CD14-positive monocyte (primary cell): ENCODE measurements at regions not wholly inside any gene's neighbourhood (a gene's known extent, or its start where the extent isn't known, plus 50 kb on each side); places are given as distances from the start of the nearest gene placed in this dataset.

ENCODE experiments used
- DNase-seq, 3 donors: peaks; one replicate each; pipeline ENCODE4 v3.0.0-alpha.2; 2011 to 2022
- H2AFZ ChIP-seq: 2 replicates; pipeline ENCODE4 v1.6.0; 2012; ENCODE audit warnings: mild to moderate bottlenecking, low read depth, low read length, inconsistent platforms; ENCODE audit not compliant: insufficient read depth, poor library complexity, severe bottlenecking
- H3K27ac ChIP-seq, 2 donors: 1 replicate in 1 of 2; 2 replicates in 1 of 2; pipeline ENCODE4 v1.5.1; 2012 to 2013; ENCODE audit warnings: low read length in 2 of 2, control low read depth in 1 of 2, inconsistent platforms in 1 of 2, low read depth in 1 of 2, mild to moderate bottlenecking in 1 of 2
- H3K27me3 ChIP-seq, 2 donors: one replicate each; pipeline versions ENCODE4 v1.6.0 to v1.6.1; 2011 to 2013; ENCODE audit warnings: low read length in 2 of 2; ENCODE audit not compliant: control insufficient read depth in 2 of 2, insufficient read depth in 2 of 2
- H3K36me3 ChIP-seq, 2 donors: replicated peaks in 1 of 2; 1 replicate in 1 of 2; 2 replicates in 1 of 2; pipeline versions ENCODE4 v1.5.1 to v1.6.1; 2012 to 2013; ENCODE audit warnings: low read length in 2 of 2, control low read depth in 1 of 2, inconsistent platforms in 1 of 2, mild to moderate bottlenecking in 1 of 2; ENCODE audit not compliant: insufficient read depth in 2 of 2, control insufficient read depth in 1 of 2
- H3K4me1 ChIP-seq, 2 donors: 1 replicate in 1 of 2; 2 replicates in 1 of 2; pipeline versions ENCODE4 v1.5.1 to v1.6.1; 2012 to 2013; ENCODE audit warnings: low read length in 2 of 2, control low read depth in 1 of 2, inconsistent platforms in 1 of 2, mild to moderate bottlenecking in 1 of 2, moderate library complexity in 1 of 2; ENCODE audit not compliant: insufficient read depth in 2 of 2, control insufficient read depth in 1 of 2
- H3K4me2 ChIP-seq: replicated peaks from 2 replicates; pipeline ENCODE3; 2012; ENCODE audit warnings: low read length, moderate library complexity, mild to moderate bottlenecking; ENCODE audit not compliant: poor library complexity, severe bottlenecking; ENCODE audit errors: extremely low read depth
- H3K4me3 ChIP-seq, 3 experiments: fragments of 200-600 bp in 1 of 3; sonication (generic) in 1 of 3; replicated peaks in 1 of 3; 1 replicate in 2 of 3; 2 replicates in 1 of 3; pipeline ENCODE4 v1.5.1; 2011 to 2013; ENCODE audit warnings: low read length in 3 of 3, mild to moderate bottlenecking in 3 of 3, control low read depth in 2 of 3, low read depth in 2 of 3, inconsistent platforms in 1 of 3, moderate library complexity in 1 of 3
- H3K79me2 ChIP-seq: 2 replicates; pipeline ENCODE4 v1.6.0; 2012; ENCODE audit warnings: mild to moderate bottlenecking, control low read depth, inconsistent platforms, low read length, moderate library complexity; ENCODE audit not compliant: insufficient read depth
- H3K9ac ChIP-seq: 2 replicates; pipeline ENCODE4 v1.6.0; 2017; ENCODE audit warnings: low read length, mild to moderate bottlenecking; ENCODE audit not compliant: insufficient read depth, poor library complexity, severe bottlenecking
- H3K9me3 ChIP-seq, 2 donors: replicated peaks in 1 of 2; 1 replicate in 1 of 2; 2 replicates in 1 of 2; pipeline versions ENCODE4 v1.5.1 to v1.6.1; 2012 to 2013; ENCODE audit warnings: low read length in 2 of 2, control low read depth in 1 of 2; ENCODE audit not compliant: control insufficient read depth in 1 of 2, insufficient read depth in 1 of 2
- H4K20me1 ChIP-seq: 2 replicates; pipeline ENCODE4 v1.6.0; 2012; ENCODE audit warnings: mild to moderate bottlenecking, low read length, control low read depth, moderate library complexity; ENCODE audit not compliant: insufficient read depth
- H3K27ac Mint-ChIP-seq, 7 donors: one replicate each; pipeline ENCODE4 v1.8.0; 2020; ENCODE audit warnings: mild to moderate bottlenecking in 7 of 7, mixed read lengths in 7 of 7, moderate library complexity in 6 of 7, inconsistent platforms in 2 of 7
- H3K27me3 Mint-ChIP-seq, 3 donors: one replicate each; pipeline ENCODE4 v1.8.0; 2021 to 2022; ENCODE audit warnings: low read depth in 3 of 3, mild to moderate bottlenecking in 3 of 3, mixed read lengths in 3 of 3, moderate library complexity in 3 of 3, inconsistent platforms in 1 of 3
- H3K36me3 Mint-ChIP-seq, 2 donors: one replicate each; pipeline ENCODE4 v1.8.0; 2020; ENCODE audit warnings: mixed read lengths in 2 of 2, inconsistent platforms in 1 of 2, mild to moderate bottlenecking in 1 of 2
- H3K4me1 Mint-ChIP-seq: one replicate; pipeline ENCODE4 v1.8.0; 2020; ENCODE audit warnings: mild to moderate bottlenecking, mixed read lengths
- H3K4me3 Mint-ChIP-seq, 2 donors: one replicate each; pipeline ENCODE4 v1.8.0; 2020; ENCODE audit warnings: mild to moderate bottlenecking in 2 of 2, mixed read lengths in 2 of 2, moderate library complexity in 1 of 2
- H3K9me3 Mint-ChIP-seq, 7 donors: one replicate each; pipeline ENCODE4 v1.8.0; 2020 to 2022; ENCODE audit warnings: mixed read lengths in 7 of 7, mild to moderate bottlenecking in 6 of 7, moderate library complexity in 6 of 7, inconsistent platforms in 2 of 7
- CTCF ChIP-seq: fragments of 200-600 bp; IDR thresholded peaks from one replicate; pipeline ENCODE4 v1.8.0; 2022; ENCODE audit warnings: antibody characterized with exemption, mild to moderate bottlenecking
- WGBS: methylation state at CpG from one replicate; pipeline ENCODE4 v1.1.5; 2013; ENCODE audit warnings: missing lambda C conversion rate; ENCODE audit not compliant: insufficient coverage; 5-methylcytosine and 5-hydroxymethylcytosine counted together
- intact Hi-C, 2 donors: fragments of 100-400 bp; cut with micrococcal nuclease; formaldehyde crosslinking; loops; one replicate each; pipeline versions ENCODE4 v1.15.0 to v1.15.1; 2023

GRCh38 chr2:52000151-52000855 is 968.4 kb upstream of the NRXN1 start:
- intact Hi-C loops = no loop called here
- peaks cover 0 to 1% (median 0%) of the 10 kb centered on the region in 3 donors for H3K27me3 Mint-ChIP-seq
- 82% methylated on average over 1 of the region's 2 CpGs for WGBS

DNA sequence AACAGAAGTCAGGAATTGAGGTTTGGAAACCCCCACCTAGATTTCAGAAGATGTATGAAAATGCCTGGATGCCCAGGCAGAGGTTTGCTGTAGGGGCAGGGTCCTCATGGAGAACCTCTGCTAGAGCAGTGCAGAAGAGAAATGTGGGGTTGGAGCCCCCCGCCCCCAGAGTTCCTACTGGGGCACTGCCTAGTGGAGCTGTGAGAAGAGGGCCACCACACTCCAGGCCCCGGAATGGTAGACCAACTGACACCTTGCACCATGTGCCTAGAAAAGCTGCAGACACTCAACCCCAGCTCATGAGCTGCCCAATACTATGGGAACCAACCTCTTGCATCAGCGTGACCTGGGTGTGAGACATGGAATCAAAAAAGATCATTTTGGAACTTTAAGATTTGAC is 967.0 kb upstream of the NRXN1 start:
- WGBS = 100% methylated on average over 3 of the region's 3 CpGs
- DNase-seq = no peak
- no peak overlapping the region for H3K9ac ChIP-seq
- no peak for TF ChIP-seq CTCF
- H3K4me1 Mint-ChIP-seq = no peaks in the 10 kb centered on the region
- H3K27ac Mint-ChIP-seq = no peak overlapping the region
- H3K27me3 ChIP-seq = no peaks in the 10 kb centered on the region
- H3K4me3 Mint-ChIP-seq = no peak overlapping the region
- H4K20me1 ChIP-seq = no peaks in the 10 kb centered on the region
- H3K9me3 Mint-ChIP-seq = peaks cover 5 to 7% (median 5%) of the 10 kb centered on the region in 7 donors
- no peak overlapping the region for H3K4me3 ChIP-seq
- no peaks in the 10 kb centered on the region for H3K79me2 ChIP-seq
- intact Hi-C loops = no loop called here
- no peak overlapping the region for H3K27ac ChIP-seq
- H2AFZ ChIP-seq = no peak overlapping the region
- peaks cover 0 to 1% (median 0%) of the 10 kb centered on the region in 3 donors for H3K27me3 Mint-ChIP-seq
- no peak overlapping the region for H3K4me2 ChIP-seq
- no peaks in the 10 kb centered on the region for H3K36me3 Mint-ChIP-seq
- peaks cover 5 to 12% of the 10 kb centered on the region in 2 donors for H3K9me3 ChIP-seq
- H3K4me1 ChIP-seq = no peaks in the 10 kb centered on the region
- no peaks in the 10 kb centered on the region for H3K36me3 ChIP-seq

More at GRCh38 chr2:52000151-52000855, 968.4 kb upstream of the NRXN1 start:
- Histone ChIP-seq H4K20me1 (no peaks in the 10 kb centered on the region), H3K27ac (no peak overlapping the region), H3K4me3 (no peak overlapping the region), H3K9me3 (peaks cover 5 to 12% of the 10 kb centered on the region in 2 donors), H3K4me1 (no peaks in the 10 kb centered on the region), H3K79me2 (no peaks in the 10 kb centered on the region), H3K9ac (no peak overlapping the region), H3K27me3 (no peaks in the 10 kb centered on the region), H3K4me2 (no peak overlapping the region), H3K36me3 (no peaks in the 10 kb centered on the region), H2AFZ (no peak overlapping the region)
- H3K36me3 Mint-ChIP-seq = no peaks in the 10 kb centered on the region
- no peaks in the 10 kb centered on the region for H3K4me1 Mint-ChIP-seq
- H3K9me3 Mint-ChIP-seq = peaks cover 4 to 7% (median 5%) of the 10 kb centered on the region in 7 donors
- H3K27ac Mint-ChIP-seq = no peak overlapping the region
- no peak for TF ChIP-seq CTCF
- no peak for DNase-seq
- no peak overlapping the region for H3K4me3 Mint-ChIP-seq
